Neural crest cell (in vitro differentiated cells): ENCODE measurements at regions not wholly inside any gene's neighbourhood (a gene's known extent, or its start where the extent isn't known, plus 50 kb on each side); places are given as distances from the start of the nearest gene placed in this dataset.

Source experiments
- DNase-seq: peaks from one replicate; pipeline ENCODE4 v3.0.0; 2021; ENCODE audit warnings: low read depth, mixed read lengths, low spot score
- H3K27ac Mint-ChIP-seq: one replicate; pipeline ENCODE4 v1.8.0; 2021; ENCODE audit warnings: mild to moderate bottlenecking, mixed read lengths; ENCODE audit not compliant: unreplicated experiment
- H3K27me3 Mint-ChIP-seq: 2 replicates; pipeline ENCODE4 v1.8.0; 2021; ENCODE audit warnings: low read depth, mild to moderate bottlenecking, mixed read lengths
- H3K36me3 Mint-ChIP-seq: 2 replicates; pipeline ENCODE4 v1.8.0; 2021; ENCODE audit warnings: low read depth, mild to moderate bottlenecking, mixed read lengths
- H3K4me1 Mint-ChIP-seq: 2 replicates; pipeline ENCODE4 v1.8.0; 2021; ENCODE audit warnings: mixed read lengths
- H3K4me3 Mint-ChIP-seq: one replicate; pipeline ENCODE4 v1.8.0; 2021; ENCODE audit warnings: mild to moderate bottlenecking, mixed read lengths
- H3K9me3 Mint-ChIP-seq: 2 replicates; pipeline ENCODE4 v1.8.0; 2021; ENCODE audit warnings: mixed read lengths
- CTCF ChIP-seq: fragments of 200-600 bp; sonication (generic); conservative IDR thresholded peaks from 2 replicates; pipeline ENCODE4 v1.5.0; 2021; ENCODE audit warnings: antibody characterized with exemption, mild to moderate bottlenecking

DNA sequence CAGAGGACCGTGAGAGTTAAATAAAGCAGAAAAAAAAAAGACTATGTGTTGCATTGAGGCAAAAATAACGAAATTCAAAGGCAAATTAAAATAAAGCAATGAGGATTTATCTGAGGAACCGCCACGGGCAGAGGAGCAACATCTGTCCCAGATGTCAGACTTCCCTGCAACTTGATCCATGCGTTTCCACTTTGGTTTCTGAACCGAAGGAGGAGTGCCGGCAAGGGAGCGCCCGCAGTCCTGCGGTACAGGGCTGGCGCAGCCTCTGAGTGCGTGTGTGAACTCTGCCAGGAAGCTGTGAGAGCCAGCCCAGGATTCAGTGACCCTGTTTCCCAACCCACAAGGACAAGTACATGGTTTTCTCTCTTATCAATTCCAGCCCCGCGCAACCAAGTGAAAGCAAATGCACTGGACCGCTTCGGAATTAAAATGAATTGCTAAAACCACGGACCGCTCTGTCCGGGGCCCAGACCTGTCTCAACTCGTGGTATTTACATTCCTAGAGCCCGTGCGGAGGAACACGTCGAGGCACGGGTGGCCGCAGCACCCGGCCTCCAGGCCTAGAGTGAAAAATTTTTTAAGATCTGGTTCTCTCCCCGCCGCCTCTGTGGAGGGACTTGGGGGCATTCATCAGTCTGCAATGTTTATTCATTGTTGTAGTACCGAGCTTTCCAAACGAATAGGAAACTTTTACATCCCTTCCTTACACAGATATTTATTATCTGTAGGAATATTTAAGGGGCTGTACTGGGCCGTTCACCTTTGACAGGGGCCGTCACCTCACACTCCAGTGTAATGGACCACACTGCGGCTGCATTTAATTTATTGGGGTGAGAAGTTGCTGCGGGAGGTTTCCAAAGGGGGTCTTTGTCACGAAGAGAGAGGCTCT, 291.5 kb upstream of the NFE2L3 start:
- peak; percentile 34 for DNase-seq
- Mint-ChIP-seq H3K36me3 (peaks cover 2% of the 10 kb centered on the region), H3K27ac (no peak overlapping the region), H3K9me3 (no peaks in the 10 kb centered on the region), H3K4me3 (peak overlapping the region; percentile 71), H3K27me3 (peaks cover 9% of the 10 kb centered on the region), H3K4me1 (peaks cover 12% of the 10 kb centered on the region)
- TF ChIP-seq CTCF: no peak

DNA sequence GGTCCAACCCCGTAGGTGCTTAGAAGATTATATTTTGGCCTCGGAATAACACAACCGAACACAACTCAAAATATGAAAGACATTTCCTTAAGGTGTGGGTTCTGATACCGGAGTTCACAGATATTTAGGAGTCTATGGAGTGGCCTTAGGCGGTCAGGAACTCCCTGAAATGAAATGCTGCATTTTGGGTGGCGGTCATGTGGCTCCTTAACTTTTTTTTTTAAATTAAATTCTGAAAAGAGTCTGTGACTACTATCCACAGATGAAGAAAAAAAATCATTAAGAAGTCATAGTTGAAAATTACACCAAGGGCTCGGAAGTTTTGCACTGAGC, 290.9 kb upstream of the NFE2L3 start:
- H3K9me3 Mint-ChIP-seq: no peaks in the 10 kb centered on the region
- peaks cover 15% of the 10 kb centered on the region for H3K27me3 Mint-ChIP-seq
- peaks cover 2% of the 10 kb centered on the region for H3K36me3 Mint-ChIP-seq
- H3K27ac Mint-ChIP-seq: no peak overlapping the region
- H3K4me3 Mint-ChIP-seq: no peak overlapping the region
- peaks cover 12% of the 10 kb centered on the region for H3K4me1 Mint-ChIP-seq
- TF ChIP-seq CTCF: no peak
- no peak for DNase-seq

- H3K27ac Mint-ChIP-seq: no peak overlapping the region
- H3K27me3 Mint-ChIP-seq: peaks cover 21% of the 10 kb centered on the region
- TF ChIP-seq CTCF: no peak
- H3K4me3 Mint-ChIP-seq: peak overlapping the region; percentile 85
- no peaks in the 10 kb centered on the region for H3K9me3 Mint-ChIP-seq
- no peak for DNase-seq
- peaks cover 2% of the 10 kb centered on the region for H3K36me3 Mint-ChIP-seq
- H3K4me1 Mint-ChIP-seq: peaks cover 12% of the 10 kb centered on the region
Observed at GRCh38 chr7:25861601-25862260, 290.3 kb upstream of the NFE2L3 start.

- Mint-ChIP-seq H3K27me3 (peaks cover 28% of the 10 kb centered on the region), H3K9me3 (no peaks in the 10 kb centered on the region), H3K27ac (no peak overlapping the region), H3K4me3 (peak overlapping the region; percentile 85), H3K4me1 (peaks cover 12% of the 10 kb centered on the region), H3K36me3 (peaks cover 2% of the 10 kb centered on the region)
- TF ChIP-seq CTCF: no peak
- DNase-seq: peak; percentile 99
Observed at GRCh38 chr7:25862261-25863004, 289.6 kb upstream of the NFE2L3 start.

GRCh38 chr7:25863005-25863728, 288.8 kb upstream of the NFE2L3 start:
- peak overlapping the region; percentile 85 for H3K4me3 Mint-ChIP-seq
- no peaks in the 10 kb centered on the region for H3K9me3 Mint-ChIP-seq
- no peak overlapping the region for H3K27ac Mint-ChIP-seq
- no peak for TF ChIP-seq CTCF
- H3K4me1 Mint-ChIP-seq: peaks cover 12% of the 10 kb centered on the region
- H3K27me3 Mint-ChIP-seq: peaks cover 36% of the 10 kb centered on the region
- no peak for DNase-seq
- H3K36me3 Mint-ChIP-seq: peaks cover 2% of the 10 kb centered on the region
